Right forelimb (tissue), 1 donor: ENCODE measurements at regions not wholly inside any gene's neighbourhood (a gene's known extent, or its start where the extent isn't known, plus 50 kb on each side); places are given as distances from the start of the nearest gene placed in this dataset.
"Not testable (repeated sequence)": the region's sequence is repeated elsewhere in the genome, so short reads cannot be mapped to it uniquely, and the experiment has no call there.

Experiments used
- DNase-seq: peaks from one replicate; pipeline ENCODE4 v3.0.0-alpha.2; 2018

DNA sequence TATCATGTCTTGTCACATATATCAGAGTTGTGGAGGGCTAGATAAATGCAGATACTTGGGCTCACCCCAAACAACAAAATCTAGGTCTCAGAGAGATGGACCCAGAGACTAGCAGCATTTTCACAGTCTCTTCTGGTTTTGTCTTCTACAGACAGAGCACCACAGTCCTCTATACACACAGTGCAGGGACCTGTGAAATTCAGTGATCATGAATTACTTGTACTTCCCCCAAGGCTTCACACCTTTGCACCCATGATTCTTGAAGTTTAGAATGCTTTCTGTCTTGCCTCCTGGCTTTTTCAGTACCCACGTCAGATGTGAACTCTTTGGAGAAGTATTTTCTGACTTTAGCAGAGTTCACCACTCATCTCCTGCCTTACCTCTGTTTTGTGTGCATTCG lies 371.5 kb upstream of the PRR16 start:
- DNase-seq = no peak

DNA sequence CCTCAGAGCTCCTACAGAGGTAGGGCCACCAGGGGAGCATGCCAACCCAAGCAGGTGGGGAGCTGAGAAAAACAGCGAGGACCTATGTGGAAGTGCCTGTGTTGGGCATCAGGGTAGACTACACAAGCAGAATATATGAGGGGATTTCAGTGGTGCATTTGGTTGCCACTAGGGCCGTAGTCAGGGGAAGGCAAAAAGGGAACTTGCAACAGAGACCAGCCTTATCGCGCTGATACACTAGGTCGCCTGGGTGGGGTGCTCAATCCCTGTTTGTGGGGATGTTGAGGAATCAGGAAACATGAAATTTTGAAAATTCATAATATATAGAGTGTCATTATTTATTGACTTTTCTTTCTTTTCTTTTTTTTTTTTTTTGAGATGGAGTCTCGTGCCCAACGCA lies 370.9 kb upstream of the PRR16 start:
- DNase-seq = no peak

- DNase-seq = no peak
Measured at GRCh38 chr5:120096413-120096812, 367.7 kb upstream of the PRR16 start.

DNA sequence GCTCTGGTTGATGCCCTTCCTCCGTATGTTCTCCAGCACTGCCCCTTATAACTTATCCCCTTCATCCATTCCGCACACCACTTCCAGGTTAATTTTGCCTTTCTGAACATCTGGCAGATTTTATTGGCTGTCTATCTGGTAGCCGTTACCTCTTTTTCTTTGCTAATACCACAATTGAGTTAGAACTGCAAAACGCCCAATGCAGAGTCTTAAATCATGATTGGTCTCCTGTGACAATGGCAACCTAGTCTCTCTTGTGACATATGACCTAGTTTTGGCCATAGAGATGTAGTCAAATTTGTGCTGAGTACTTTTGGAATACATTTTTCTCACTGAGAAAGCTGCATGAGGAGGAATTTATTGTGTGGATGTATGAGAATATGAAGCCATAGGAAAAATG lies 365.7 kb upstream of the PRR16 start:
- DNase-seq = no peak

DNA sequence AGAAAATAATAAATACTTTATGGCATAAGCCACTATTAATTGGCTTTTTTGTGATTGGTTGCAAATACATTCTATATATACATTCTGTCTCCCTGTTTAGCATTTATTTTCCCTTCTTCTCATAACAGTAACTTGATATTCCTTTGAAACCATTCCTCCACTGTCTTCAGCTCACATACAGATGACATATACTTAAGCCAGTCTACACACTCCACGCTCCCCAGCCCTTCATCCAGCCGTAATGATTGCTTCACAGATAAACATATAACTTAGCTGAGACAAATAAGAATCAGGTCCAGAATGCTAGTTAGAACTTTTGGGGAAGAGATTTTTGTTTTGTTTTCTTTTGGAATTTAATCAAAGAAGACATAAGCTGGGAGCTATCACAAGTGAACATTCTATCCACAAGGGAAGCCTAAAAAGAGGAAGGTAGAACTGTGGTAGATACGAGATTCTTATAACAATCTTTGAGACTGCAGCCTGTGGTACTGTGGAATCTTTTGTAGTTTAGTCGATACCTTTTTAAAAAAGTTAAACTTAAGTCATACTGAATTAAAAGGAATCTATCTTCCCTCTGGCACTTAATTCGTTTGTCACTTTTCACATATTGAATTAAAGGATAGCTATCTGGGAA lies 365.1 kb upstream of the PRR16 start:
- no peak for DNase-seq

- DNase-seq = no peak
Measured at GRCh38 chr5:120101771-120102170, 362.3 kb upstream of the PRR16 start.

DNA sequence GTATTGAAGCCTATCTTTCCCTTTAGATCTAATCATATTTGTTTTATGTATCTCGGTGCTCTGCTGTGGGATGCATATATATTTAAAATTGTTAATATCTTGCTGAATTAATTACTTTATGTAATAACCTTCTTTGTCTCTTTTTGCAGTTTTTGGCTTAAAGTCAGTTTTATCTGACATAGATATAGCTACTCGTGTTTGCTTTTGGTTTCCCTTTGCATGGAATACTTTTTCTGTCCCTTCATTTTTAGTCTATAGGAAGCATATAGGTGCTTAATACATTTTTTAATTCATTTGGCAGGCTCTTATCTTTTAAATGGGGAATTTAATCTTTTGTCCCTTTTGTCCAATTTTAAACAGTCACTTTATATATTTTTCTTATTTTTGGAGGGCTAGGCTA lies 360.6 kb upstream of the PRR16 start:
- no peak for DNase-seq

- DNase-seq = no peak
Measured at GRCh38 chr5:120106912-120107525, 357.1 kb upstream of the PRR16 start.

DNA sequence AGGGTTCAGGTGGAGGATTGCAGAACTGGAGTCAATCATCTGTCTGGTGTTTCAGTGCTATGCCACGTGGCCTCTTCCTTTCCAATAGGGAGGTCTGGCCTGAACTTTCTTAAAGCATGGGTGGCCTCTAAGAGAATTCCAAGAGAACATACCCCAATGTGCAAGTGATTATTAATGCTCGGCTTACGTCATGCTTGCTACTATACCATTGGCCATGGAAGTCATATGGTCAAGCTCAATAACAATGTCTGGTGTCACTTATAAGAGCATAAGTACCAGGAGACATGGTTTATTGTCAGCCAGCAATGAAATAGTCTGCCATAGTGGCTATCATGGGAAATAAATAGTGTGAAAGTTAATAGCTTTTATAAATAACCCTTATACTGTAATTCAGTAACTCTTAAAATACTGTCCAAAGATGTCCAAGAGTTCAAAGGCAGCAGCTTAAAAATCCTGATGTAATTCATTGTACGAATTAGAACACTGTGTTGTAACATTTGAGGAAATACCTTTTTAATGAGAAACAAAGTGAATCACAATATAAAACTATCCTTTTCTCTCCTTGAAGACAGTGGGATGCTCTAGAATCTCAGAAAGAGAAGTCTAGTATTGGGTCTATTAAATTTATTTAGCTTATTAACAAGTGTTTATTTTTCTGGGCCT lies 355.4 kb upstream of the PRR16 start:
- no peak for DNase-seq

DNA sequence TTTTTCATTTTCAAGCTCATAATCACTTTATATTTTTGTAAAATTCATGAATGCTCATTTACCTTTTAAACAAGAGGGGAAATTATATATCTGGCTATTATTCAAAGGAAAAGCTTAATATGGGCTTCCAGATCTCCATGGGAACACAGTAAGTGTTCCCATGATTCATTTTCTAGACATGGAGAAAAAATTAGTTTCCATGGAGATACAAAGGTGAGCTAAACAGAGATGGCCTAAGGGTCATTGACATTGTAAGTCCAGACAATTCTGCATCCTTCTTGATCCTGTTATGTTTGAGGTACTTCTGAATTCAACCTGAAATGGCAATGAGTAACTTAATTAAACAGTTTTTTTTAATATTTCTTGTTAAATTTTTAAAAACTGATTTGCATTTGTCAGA lies 341.4 kb upstream of the PRR16 start:
- DNase-seq = no peak

DNA sequence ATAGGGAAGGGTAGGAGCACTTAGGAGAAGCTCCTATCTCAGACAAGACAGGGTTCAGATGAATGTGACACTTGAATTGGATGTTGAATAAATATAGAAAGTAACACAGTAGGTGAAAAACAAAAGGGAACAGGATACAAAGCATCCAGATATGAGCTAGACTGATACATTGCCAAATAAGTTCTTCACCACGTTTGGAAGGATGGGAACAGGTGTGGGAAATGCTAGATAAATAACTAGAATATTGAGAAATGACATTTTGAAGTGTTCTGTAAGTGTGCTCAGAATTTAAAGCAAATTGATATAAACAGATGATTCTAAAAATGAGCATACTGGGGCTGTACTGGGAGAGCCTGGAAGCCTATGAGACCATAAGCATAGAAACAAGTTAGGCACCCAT lies 340.1 kb upstream of the PRR16 start:
- DNase-seq = no peak

DNA sequence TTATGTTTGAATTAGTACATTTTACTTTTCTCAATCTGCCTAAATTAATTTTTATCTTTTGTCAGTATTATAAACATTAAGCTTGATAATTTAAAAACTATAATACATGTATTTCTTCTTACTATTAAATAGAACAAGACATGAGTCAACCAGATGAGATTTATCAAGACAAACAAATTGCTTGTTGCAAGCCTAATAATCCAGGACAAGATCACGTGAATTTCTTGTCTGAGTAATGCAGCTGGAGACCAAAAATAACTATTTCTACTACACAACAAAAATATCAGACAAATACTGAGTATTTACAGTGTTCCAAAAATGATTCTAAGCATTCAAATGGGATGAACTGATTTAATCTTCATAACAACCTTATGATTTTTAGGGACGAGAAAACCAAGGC lies 339.1 kb upstream of the PRR16 start:
- DNase-seq = no peak

DNA sequence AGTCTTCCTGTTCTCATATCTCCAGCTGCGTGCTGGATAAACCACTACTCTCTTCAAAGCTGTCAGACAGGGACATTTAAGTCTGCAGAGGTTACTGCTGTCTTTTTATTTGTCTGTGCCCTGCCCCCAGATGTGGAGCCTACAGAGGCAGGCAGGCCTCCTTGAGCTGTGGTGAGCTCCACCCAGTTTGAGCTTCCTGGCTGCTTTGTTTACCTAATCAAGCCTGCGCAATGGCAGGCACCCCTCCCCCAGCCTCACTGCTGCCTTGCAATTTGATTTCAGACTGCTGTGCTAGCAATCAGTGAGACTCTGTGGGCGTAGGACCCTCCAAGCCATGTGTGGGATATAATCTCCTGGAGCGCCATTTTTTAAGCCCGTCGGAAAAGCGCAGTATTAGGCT lies 331.8 kb upstream of the PRR16 start:
- not testable (repeated sequence) for DNase-seq

- no peak for DNase-seq
Measured at GRCh38 chr5:120134944-120135343, 329.2 kb upstream of the PRR16 start.

- no peak for DNase-seq
Measured at GRCh38 chr5:120137582-120137981, 326.5 kb upstream of the PRR16 start.

- DNase-seq = no peak
Measured at GRCh38 chr5:120139039-120139438, 325.1 kb upstream of the PRR16 start.

GRCh38 chr5:120140501-120140900 lies 323.6 kb upstream of the PRR16 start:
- DNase-seq = no peak

DNA sequence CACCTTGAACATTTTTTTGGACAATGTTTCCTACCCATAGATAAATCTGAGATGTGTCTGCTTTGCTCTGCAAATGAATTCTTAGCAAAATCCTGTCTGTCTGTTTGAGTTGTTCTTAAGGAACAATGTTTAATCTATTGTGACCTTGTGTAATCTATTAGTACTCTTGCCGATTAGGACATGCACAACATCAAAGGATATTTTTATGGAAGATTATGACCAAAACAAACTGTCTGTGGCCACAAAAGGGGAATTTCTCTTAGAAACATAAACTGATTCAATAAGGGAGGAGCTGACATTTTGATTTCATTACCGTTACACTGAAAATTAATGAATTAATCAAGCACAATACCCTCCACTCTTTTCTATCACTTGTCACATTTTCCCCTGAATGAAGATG lies 323.0 kb upstream of the PRR16 start:
- no peak for DNase-seq

- no peak for DNase-seq
Measured at GRCh38 chr5:120146787-120147186, 317.3 kb upstream of the PRR16 start.

GRCh38 chr5:120147911-120148310 lies 316.2 kb upstream of the PRR16 start:
- DNase-seq = not testable (repeated sequence)

DNA sequence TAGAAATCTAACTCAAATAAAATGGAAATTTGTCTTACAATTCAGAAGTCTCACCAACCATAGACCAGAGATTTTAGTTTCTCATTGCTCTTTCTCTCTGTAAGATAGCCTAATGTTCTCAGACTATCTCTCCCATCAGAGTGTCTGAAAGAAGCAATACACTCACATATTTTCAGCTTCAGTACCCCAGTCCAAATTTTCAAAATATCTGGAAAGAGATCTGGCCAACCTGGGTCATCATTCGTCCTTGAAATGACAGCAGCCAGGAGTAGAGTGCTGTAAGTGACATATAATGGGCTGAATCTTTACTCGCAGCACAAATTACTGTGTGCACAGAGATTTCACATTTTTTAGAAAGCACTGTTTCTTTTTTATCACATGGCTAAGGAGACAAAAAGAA lies 313.3 kb upstream of the PRR16 start:
- no peak for DNase-seq

DNA sequence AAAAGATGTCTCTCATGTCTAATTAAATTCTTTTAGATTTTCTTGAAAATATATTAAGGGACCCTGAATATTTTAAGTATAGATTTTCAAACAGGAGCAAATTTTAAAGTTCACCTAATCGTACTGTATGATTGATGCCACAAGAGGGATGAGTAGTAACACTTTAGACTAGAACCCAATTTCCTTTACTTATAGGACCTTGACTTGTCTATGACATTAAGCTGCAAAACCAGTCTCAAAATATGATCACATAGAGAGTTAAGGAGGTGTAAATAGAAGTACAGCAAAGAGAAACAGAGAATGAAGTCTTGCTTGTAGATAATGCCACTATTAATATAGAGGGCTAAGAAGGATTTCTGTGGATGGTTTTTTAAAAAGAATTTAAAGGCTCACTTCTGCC lies 312.9 kb upstream of the PRR16 start:
- no peak for DNase-seq

DNA sequence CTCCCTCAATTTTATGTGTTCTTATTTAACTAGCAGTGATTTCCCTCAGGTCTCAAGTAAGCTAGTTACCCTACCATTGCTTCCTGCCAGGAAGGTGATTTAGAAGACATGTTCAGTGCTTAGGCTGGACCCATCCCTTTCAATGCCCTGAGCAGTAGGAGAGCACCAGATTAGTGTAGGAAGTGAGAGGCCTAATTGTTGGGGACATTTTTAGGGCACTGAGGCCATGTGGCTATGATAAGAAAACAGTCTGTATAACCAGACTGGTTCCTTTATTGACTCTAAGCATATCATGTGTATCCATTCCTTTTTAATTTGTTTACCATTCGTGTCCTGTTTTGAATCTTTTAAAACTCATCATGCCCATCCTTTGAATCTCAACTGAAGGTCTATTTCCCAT lies 312.3 kb upstream of the PRR16 start:
- no peak for DNase-seq

GRCh38 chr5:120152472-120152871 lies 311.6 kb upstream of the PRR16 start:
- no peak for DNase-seq

GRCh38 chr5:120152931-120153330 lies 311.2 kb upstream of the PRR16 start:
- no peak for DNase-seq
